ENCODE measurements at regions not wholly inside any gene's neighbourhood (a gene's known extent, or its start where the extent isn't known, plus 50 kb on each side); places are given as distances from the start of the nearest gene placed in this dataset.

DNA sequence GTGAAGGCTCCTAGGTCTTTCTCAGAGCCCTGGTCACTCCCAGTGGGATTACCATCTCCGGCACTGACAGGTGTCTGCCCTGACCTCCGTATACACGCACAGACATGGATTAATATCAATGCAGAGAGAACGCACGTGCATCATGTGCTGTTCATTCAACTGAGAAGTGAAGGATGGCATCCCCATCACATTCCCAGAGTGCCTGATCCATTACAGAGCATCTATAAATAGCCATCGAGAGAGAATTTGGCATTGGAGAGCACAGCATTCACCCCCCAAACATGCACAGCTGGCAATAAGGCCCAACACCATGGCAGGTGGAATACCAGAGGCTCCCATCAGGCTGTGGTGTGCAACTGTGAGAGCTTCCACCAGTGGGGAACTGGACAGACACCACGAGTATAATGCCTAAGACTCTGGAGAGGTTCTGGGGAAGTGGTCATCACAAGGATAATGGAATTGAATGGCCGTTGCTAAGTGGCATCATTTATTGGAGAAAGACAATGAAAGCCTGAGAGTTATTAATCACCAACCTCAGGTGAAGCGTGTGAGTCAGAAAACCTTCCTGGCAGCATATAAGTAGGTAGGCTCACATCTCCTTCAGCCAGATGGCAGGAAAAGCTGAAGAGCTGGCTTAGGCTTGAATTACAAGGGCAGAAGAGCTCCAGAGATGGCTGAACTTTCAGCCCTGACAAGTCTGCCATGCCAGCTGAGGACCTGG is 244.5 kb upstream of the ID2 start:
- Histone ChIP-seq H3K4me1 (ENCODE audit: insufficient read depth, low read length, poor library complexity, severe bottlenecking) (peaks cover 48% of the 10 kb centered on the region), H3F3A (ENCODE audit: low read depth) (no peaks in the 10 kb centered on the region), H3K27me3 (ENCODE audit: insufficient read depth, low read length, poor library complexity, severe bottlenecking) (no peaks in the 10 kb centered on the region), H3K4me2 (ENCODE audit: low read depth, low read length, poor library complexity, severe bottlenecking) (no peak overlapping the region), H3K9me2 (replicated peaks; ENCODE audit: low read depth, low read length) (no peaks in the 10 kb centered on the region), H3K4me3 (ENCODE audit: low read length, poor library complexity, severe bottlenecking) (no peak overlapping the region), H3K9me3 (ENCODE audit: insufficient read depth, low read depth, low read length) (no peaks in the 10 kb centered on the region), H3K36me3 (ENCODE audit: insufficient read depth, low read length) (no peaks in the 10 kb centered on the region), H3K9ac (ENCODE audit: low read depth, low read length, poor library complexity, severe bottlenecking) (no peak overlapping the region), H3K79me2 (ENCODE audit: insufficient read depth, low read length) (no peaks in the 10 kb centered on the region), H2AFZ (ENCODE audit: low read length) (no peak overlapping the region), H4K20me1 (ENCODE audit: insufficient read depth, low read length, poor library complexity, severe bottlenecking) (no peaks in the 10 kb centered on the region)
- no peak for TF ChIP-seq EZH2phosphoT487 (IDR thresholded peaks at IDR 0.05; ENCODE audit: borderline replicate concordance)
- TF ChIP-seq, protein P1, sequence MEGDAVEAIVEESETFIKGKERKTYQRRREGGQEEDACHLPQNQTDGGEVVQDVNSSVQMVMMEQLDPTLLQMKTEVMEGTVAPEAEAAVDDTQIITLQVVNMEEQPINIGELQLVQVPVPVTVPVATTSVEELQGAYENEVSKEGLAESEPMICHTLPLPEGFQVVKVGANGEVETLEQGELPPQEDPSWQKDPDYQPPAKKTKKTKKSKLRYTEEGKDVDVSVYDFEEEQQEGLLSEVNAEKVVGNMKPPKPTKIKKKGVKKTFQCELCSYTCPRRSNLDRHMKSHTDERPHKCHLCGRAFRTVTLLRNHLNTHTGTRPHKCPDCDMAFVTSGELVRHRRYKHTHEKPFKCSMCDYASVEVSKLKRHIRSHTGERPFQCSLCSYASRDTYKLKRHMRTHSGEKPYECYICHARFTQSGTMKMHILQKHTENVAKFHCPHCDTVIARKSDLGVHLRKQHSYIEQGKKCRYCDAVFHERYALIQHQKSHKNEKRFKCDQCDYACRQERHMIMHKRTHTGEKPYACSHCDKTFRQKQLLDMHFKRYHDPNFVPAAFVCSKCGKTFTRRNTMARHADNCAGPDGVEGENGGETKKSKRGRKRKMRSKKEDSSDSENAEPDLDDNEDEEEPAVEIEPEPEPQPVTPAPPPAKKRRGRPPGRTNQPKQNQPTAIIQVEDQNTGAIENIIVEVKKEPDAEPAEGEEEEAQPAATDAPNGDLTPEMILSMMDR (conservative IDR thresholded peaks at IDR 0.05; ENCODE audit: low read length), result no peak

DNA sequence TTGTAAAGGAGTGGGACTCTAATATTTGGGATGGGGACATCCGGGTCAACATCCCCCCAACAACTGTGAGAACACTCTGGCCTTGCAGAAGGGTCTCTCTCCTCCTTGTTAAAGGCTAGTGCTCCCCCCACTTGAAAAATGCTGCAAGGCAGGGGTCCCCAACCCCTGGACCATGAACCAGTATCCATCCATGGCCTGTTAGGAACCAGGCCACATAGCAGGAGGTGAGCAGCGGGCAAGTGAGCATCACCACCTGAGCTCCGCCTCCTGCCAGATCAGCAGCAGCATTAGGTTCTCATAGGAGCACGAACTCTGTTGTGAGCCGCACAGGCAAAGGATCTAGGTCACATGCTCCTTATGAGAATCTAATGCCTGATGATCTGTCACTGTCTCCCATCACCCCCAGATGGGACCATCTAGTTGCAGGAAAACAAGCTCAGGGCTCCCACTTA is 243.9 kb upstream of the ID2 start:
- no peaks in the 10 kb centered on the region for H3K27me3 ChIP-seq (ENCODE audit: insufficient read depth, low read length, poor library complexity, severe bottlenecking)
- no peak for TF ChIP-seq EZH2phosphoT487 (IDR thresholded peaks at IDR 0.05; ENCODE audit: borderline replicate concordance)
- H4K20me1 ChIP-seq (ENCODE audit: insufficient read depth, low read length, poor library complexity, severe bottlenecking), result no peaks in the 10 kb centered on the region
- H2AFZ ChIP-seq (ENCODE audit: low read length), result no peak overlapping the region
- H3F3A ChIP-seq (ENCODE audit: low read depth), result no peaks in the 10 kb centered on the region
- H3K4me2 ChIP-seq (ENCODE audit: low read depth, low read length, poor library complexity, severe bottlenecking), result no peak overlapping the region
- H3K9me2 ChIP-seq (replicated peaks; ENCODE audit: low read depth, low read length), result no peaks in the 10 kb centered on the region
- no peak overlapping the region for H3K9ac ChIP-seq (ENCODE audit: low read depth, low read length, poor library complexity, severe bottlenecking)
- no peaks in the 10 kb centered on the region for H3K79me2 ChIP-seq (ENCODE audit: insufficient read depth, low read length)
- H3K4me3 ChIP-seq (ENCODE audit: low read length, poor library complexity, severe bottlenecking), result no peak overlapping the region
- no peaks in the 10 kb centered on the region for H3K36me3 ChIP-seq (ENCODE audit: insufficient read depth, low read length)
- H3K4me1 ChIP-seq (ENCODE audit: insufficient read depth, low read length, poor library complexity, severe bottlenecking), result peaks cover 54% of the 10 kb centered on the region
- no peaks in the 10 kb centered on the region for H3K9me3 ChIP-seq (ENCODE audit: insufficient read depth, low read depth, low read length)

DNA sequence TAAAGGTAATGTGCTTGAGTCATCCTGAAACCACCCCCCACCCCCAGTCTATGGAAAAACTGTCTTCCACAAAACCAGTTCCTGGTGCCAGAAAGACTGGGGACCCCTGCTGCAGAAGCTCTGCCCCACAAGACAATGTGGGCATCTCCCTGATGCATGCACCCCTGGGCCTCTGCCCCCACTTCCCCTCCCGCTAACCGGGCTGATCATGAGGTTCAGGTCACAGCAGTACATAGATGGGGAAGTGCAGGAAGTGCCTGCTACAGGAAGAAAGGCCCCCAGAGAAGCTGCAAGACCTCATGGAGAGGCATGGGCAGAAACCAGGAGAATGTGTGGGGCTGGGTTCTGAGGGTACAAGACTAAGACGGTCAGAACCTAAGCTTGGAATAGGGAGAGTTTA is 243.4 kb upstream of the ID2 start:
- TF ChIP-seq, protein P1 (conservative IDR thresholded peaks at IDR 0.05; ENCODE audit: low read length), result no peak
- no peak for TF ChIP-seq EZH2phosphoT487 (IDR thresholded peaks at IDR 0.05; ENCODE audit: borderline replicate concordance)
- H3K9me3 ChIP-seq (ENCODE audit: insufficient read depth, low read depth, low read length), result no peaks in the 10 kb centered on the region
- no peaks in the 10 kb centered on the region for H3K27me3 ChIP-seq (ENCODE audit: insufficient read depth, low read length, poor library complexity, severe bottlenecking)
- H3F3A ChIP-seq (ENCODE audit: low read depth), result no peaks in the 10 kb centered on the region
- peak overlapping the region; percentile 26 for H3K4me2 ChIP-seq (ENCODE audit: low read depth, low read length, poor library complexity, severe bottlenecking)
- H3K4me3 ChIP-seq (ENCODE audit: low read length, poor library complexity, severe bottlenecking), result no peak overlapping the region
- no peaks in the 10 kb centered on the region for H4K20me1 ChIP-seq (ENCODE audit: insufficient read depth, low read length, poor library complexity, severe bottlenecking)
- H3K4me1 ChIP-seq (ENCODE audit: insufficient read depth, low read length, poor library complexity, severe bottlenecking), result peaks cover 53% of the 10 kb centered on the region
- no peaks in the 10 kb centered on the region for H3K79me2 ChIP-seq (ENCODE audit: insufficient read depth, low read length)
- 0 out of 2 replicates have a peak overlapping the region, but pooled peaks have one; percentile 16 for H2AFZ ChIP-seq (ENCODE audit: low read length)
- H3K9ac ChIP-seq (ENCODE audit: low read depth, low read length, poor library complexity, severe bottlenecking), result peak overlapping the region; percentile 26
- no peaks in the 10 kb centered on the region for H3K9me2 ChIP-seq (replicated peaks; ENCODE audit: low read depth, low read length)
- H3K36me3 ChIP-seq (ENCODE audit: insufficient read depth, low read length), result no peaks in the 10 kb centered on the region

DNA sequence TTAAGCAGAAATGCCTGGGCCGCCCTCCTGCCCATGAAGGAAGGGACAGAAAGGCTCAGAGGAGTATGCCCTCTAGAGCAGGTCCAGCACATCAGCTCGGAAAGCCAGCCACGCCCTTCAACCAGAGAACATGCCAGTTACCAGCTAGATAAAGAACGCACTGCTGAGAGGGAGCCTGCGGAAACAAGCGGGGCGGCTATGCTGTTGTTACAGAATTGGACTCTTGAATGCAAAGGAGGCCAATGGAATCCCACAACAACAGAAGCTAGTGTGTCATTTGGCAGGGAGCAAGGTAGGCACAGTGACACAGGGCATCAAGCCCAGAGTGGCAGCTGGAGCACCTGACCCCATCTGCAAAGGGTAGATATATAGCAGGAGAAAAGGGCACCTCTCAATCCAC is 242.9 kb upstream of the ID2 start:
- Histone ChIP-seq H2AFZ (ENCODE audit: low read length) (0 out of 2 replicates have a peak overlapping the region, but pooled peaks have one; percentile 16), H3K4me2 (ENCODE audit: low read depth, low read length, poor library complexity, severe bottlenecking) (peak overlapping the region; percentile 26), H3K36me3 (ENCODE audit: insufficient read depth, low read length) (no peaks in the 10 kb centered on the region), H3K4me3 (ENCODE audit: low read length, poor library complexity, severe bottlenecking) (no peak overlapping the region), H3F3A (ENCODE audit: low read depth) (no peaks in the 10 kb centered on the region), H3K79me2 (ENCODE audit: insufficient read depth, low read length) (no peaks in the 10 kb centered on the region), H4K20me1 (ENCODE audit: insufficient read depth, low read length, poor library complexity, severe bottlenecking) (no peaks in the 10 kb centered on the region), H3K4me1 (ENCODE audit: insufficient read depth, low read length, poor library complexity, severe bottlenecking) (peaks cover 49% of the 10 kb centered on the region), H3K27me3 (ENCODE audit: insufficient read depth, low read length, poor library complexity, severe bottlenecking) (no peaks in the 10 kb centered on the region), H3K9me3 (ENCODE audit: insufficient read depth, low read depth, low read length) (no peaks in the 10 kb centered on the region), H3K9ac (ENCODE audit: low read depth, low read length, poor library complexity, severe bottlenecking) (peak overlapping the region; percentile 26), H3K9me2 (replicated peaks; ENCODE audit: low read depth, low read length) (no peaks in the 10 kb centered on the region)
- no peak for TF ChIP-seq EZH2phosphoT487 (IDR thresholded peaks at IDR 0.05; ENCODE audit: borderline replicate concordance)
- TF ChIP-seq, protein P1 (conservative IDR thresholded peaks at IDR 0.05; ENCODE audit: low read length), result no peak

Measured in Loucy (cell line).